ENCODE measurements at regions not wholly inside any gene's neighbourhood (a gene's known extent, or its start where the extent isn't known, plus 50 kb on each side); places are given as distances from the start of the nearest gene placed in this dataset.

DNA sequence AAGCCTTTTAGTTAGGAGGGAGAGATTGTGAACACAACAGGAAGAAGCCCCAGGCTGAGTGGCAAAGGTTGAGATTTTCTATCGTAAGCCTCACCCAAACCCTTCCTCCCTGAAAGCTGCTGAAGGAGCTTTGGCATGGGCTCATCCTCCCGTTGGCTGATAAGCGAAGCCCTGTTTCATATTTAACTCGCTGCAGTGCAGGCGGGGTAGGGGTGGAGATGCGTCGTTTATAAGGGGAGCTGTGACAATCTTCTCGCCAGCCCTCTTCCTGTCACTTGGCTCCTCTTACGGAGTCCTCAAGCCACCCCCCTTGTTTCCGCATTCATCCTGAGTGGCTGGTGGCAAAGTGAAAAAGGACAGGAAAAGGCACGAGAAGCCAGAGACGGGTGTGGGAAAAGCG lies 137.0 kb downstream of the OR4C45 start:
- Mint-ChIP-seq H3K27me3 (ENCODE audit: low read depth) (no peaks in the 10 kb centered on the region; the same call in 1 of the 2 replicates), H3K4me3 (no peak overlapping the region), H3K9me3 (peaks cover 66% of the 10 kb centered on the region), H3K27ac (no peak overlapping the region), H3K4me1 (no peaks in the 10 kb centered on the region), H3K36me3 (peaks cover 63% of the 10 kb centered on the region)
- ChIA-PET CTCF (no interaction called here), POLR2A (no interaction called here)
- DNase-seq (ENCODE audit: low spot score) (no peak), ATAC-seq (no peak)
- TF ChIP-seq ZNF532 (CRISPR knock-in tag; IDR thresholded peaks at IDR 0.05; ENCODE audit: borderline replicate concordance) (no peak), PRDM15 (CRISPR knock-in tag; IDR thresholded peaks at IDR 0.05) (no peak), FOXJ3 (CRISPR knock-in tag; IDR thresholded peaks at IDR 0.05; ENCODE audit: borderline replicate concordance) (no peak), FOXP1 (CRISPR knock-in tag; IDR thresholded peaks at IDR 0.05; ENCODE audit: borderline replicate concordance) (no peak)
- TF ChIP-seq, protein P1, sequence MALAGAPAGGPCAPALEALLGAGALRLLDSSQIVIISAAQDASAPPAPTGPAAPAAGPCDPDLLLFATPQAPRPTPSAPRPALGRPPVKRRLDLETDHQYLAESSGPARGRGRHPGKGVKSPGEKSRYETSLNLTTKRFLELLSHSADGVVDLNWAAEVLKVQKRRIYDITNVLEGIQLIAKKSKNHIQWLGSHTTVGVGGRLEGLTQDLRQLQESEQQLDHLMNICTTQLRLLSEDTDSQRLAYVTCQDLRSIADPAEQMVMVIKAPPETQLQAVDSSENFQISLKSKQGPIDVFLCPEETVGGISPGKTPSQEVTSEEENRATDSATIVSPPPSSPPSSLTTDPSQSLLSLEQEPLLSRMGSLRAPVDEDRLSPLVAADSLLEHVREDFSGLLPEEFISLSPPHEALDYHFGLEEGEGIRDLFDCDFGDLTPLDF (CRISPR knock-in tag; IDR thresholded peaks at IDR 0.05): no peak
- TF ChIP-seq, protein P2, sequence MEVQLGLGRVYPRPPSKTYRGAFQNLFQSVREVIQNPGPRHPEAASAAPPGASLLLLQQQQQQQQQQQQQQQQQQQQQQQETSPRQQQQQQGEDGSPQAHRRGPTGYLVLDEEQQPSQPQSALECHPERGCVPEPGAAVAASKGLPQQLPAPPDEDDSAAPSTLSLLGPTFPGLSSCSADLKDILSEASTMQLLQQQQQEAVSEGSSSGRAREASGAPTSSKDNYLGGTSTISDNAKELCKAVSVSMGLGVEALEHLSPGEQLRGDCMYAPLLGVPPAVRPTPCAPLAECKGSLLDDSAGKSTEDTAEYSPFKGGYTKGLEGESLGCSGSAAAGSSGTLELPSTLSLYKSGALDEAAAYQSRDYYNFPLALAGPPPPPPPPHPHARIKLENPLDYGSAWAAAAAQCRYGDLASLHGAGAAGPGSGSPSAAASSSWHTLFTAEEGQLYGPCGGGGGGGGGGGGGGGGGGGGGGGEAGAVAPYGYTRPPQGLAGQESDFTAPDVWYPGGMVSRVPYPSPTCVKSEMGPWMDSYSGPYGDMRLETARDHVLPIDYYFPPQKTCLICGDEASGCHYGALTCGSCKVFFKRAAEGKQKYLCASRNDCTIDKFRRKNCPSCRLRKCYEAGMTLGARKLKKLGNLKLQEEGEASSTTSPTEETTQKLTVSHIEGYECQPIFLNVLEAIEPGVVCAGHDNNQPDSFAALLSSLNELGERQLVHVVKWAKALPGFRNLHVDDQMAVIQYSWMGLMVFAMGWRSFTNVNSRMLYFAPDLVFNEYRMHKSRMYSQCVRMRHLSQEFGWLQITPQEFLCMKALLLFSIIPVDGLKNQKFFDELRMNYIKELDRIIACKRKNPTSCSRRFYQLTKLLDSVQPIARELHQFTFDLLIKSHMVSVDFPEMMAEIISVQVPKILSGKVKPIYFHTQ (CRISPR knock-in tag; IDR thresholded peaks at IDR 0.05): no peak

GRCh38 chr11:50170115-50170514 lies 137.4 kb downstream of the OR4C45 start:
- H3K36me3 Mint-ChIP-seq: peaks cover 64% of the 10 kb centered on the region
- no peak overlapping the region for H3K4me3 Mint-ChIP-seq
- DNase-seq (ENCODE audit: low spot score) (no peak), ATAC-seq (no peak)
- ChIA-PET CTCF (no interaction called here), POLR2A (no interaction called here)
- H3K4me1 Mint-ChIP-seq: no peaks in the 10 kb centered on the region
- peaks cover 67% of the 10 kb centered on the region for H3K9me3 Mint-ChIP-seq
- H3K27ac Mint-ChIP-seq: no peak overlapping the region
- H3K27me3 Mint-ChIP-seq (ENCODE audit: low read depth): no peaks in the 10 kb centered on the region; the same call in 1 of the 2 replicates
- TF ChIP-seq GRHL2 (CRISPR knock-in tag; IDR thresholded peaks at IDR 0.05; ENCODE audit: insufficient replicate concordance, severe bottlenecking): no peak
- no peak for TF ChIP-seq JAZF1 (CRISPR knock-in tag; IDR thresholded peaks at IDR 0.05)
- no peak for TF ChIP-seq FOXK1 (CRISPR knock-in tag; IDR thresholded peaks at IDR 0.05)

GRCh38 chr11:50174189-50174588 lies 141.5 kb downstream of the OR4C45 start:
- Mint-ChIP-seq H3K27me3 (ENCODE audit: low read depth) (peaks cover 2% of the 10 kb centered on the region), H3K4me3 (no peak overlapping the region), H3K36me3 (peaks cover 53% of the 10 kb centered on the region), H3K9me3 (peaks cover 59% of the 10 kb centered on the region), H3K4me1 (no peaks in the 10 kb centered on the region), H3K27ac (no peak overlapping the region)
- ATAC-seq (no peak), DNase-seq (ENCODE audit: low spot score) (no peak)
- ChIA-PET CTCF (no interaction called here), POLR2A (no interaction called here)
- no peak for TF ChIP-seq TP53 (CRISPR knock-in tag; IDR thresholded peaks at IDR 0.05)
- TF ChIP-seq MAX (CRISPR knock-in tag; IDR thresholded peaks at IDR 0.05): no peak
- no peak for TF ChIP-seq ATF1 (CRISPR knock-in tag; IDR thresholded peaks at IDR 0.05)
- TF ChIP-seq, protein P3, sequence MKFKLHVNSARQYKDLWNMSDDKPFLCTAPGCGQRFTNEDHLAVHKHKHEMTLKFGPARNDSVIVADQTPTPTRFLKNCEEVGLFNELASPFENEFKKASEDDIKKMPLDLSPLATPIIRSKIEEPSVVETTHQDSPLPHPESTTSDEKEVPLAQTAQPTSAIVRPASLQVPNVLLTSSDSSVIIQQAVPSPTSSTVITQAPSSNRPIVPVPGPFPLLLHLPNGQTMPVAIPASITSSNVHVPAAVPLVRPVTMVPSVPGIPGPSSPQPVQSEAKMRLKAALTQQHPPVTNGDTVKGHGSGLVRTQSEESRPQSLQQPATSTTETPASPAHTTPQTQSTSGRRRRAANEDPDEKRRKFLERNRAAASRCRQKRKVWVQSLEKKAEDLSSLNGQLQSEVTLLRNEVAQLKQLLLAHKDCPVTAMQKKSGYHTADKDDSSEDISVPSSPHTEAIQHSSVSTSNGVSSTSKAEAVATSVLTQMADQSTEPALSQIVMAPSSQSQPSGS (CRISPR knock-in tag; IDR thresholded peaks at IDR 0.05; ENCODE audit: borderline replicate concordance, low read depth): no peak
